Body of pancreas (tissue), 4 donors: ENCODE measurements at regions not wholly inside any gene's neighbourhood (a gene's known extent, or its start where the extent isn't known, plus 50 kb on each side); places are given as distances from the start of the nearest gene placed in this dataset.

Experiments used
- ATAC-seq: fragments of 150-250 bp; one replicate; pipeline ENCODE4 v1.9.1; 2016
- DNase-seq, 4 donors: peaks; one replicate each; pipeline ENCODE4 v3.0.0-alpha.2; 2019
- H3K27ac ChIP-seq, 4 donors: fragments of 200-600 bp; sonication (generic); 1 replicate in 3 of 4; 2 replicates in 1 of 4; pipeline versions ENCODE4 v1.5.1 to v1.6.1; 2016 to 2019; ENCODE audit warnings: mild to moderate bottlenecking in 1 of 4, mixed read lengths in 1 of 4, moderate library complexity in 1 of 4
- H3K27me3 ChIP-seq, 2 donors: fragments of 200-600 bp; sonication (generic); one replicate each; pipeline ENCODE4 v1.6.0; 2016; ENCODE audit warnings: mild to moderate bottlenecking in 1 of 2
- H3K36me3 ChIP-seq, 2 donors: fragments of 200-600 bp; sonication (generic); replicated peaks in 1 of 2; 2 replicates each; pipeline ENCODE4 v1.5.1; 2016; ENCODE audit warnings: low read depth in 2 of 2; ENCODE audit not compliant: insufficient read depth in 1 of 2
- H3K4me1 ChIP-seq: fragments of 200-600 bp; sonication (generic); one replicate; pipeline ENCODE4 v1.6.0; 2016
- H3K4me3 ChIP-seq, 2 donors: fragments of 200-600 bp; sonication (generic); 1 replicate in 1 of 2; 2 replicates in 1 of 2; pipeline ENCODE4 v1.5.1; 2016 to 2019
- H3K9me3 ChIP-seq, 3 donors: fragments of 200-600 bp; sonication (generic); 1 replicate in 2 of 3; 2 replicates in 1 of 3; pipeline ENCODE4 v1.5.1; 2016
- CTCF ChIP-seq, 7 experiments: fragments of 450-650 bp in 4 of 7; fragments of 200-600 bp in 3 of 7; sonication (generic) in 3 of 7; IDR thresholded peaks; one replicate each; pipeline ENCODE4 v1.5.1; 2016 to 2019; ENCODE audit warnings: antibody characterized with exemption in 7 of 7
- POLR2A ChIP-seq, 3 donors: fragments of 450-650 bp; IDR thresholded peaks; one replicate each; pipeline ENCODE4 v1.6.1; 2016; ENCODE audit warnings: antibody characterized with exemption in 3 of 3, mild to moderate bottlenecking in 2 of 3
- WGBS, 2 donors: methylation state at CpG; one replicate each; pipeline ENCODE4 v1.1.5; 2017; 5-methylcytosine and 5-hydroxymethylcytosine counted together
- intact Hi-C: fragments of 100-400 bp; cut with DNase I; formaldehyde crosslinking; loops from one replicate; pipeline ENCODE4 v1.15.1; 2023

GRCh38 chr2:235333076-235333475 is 160.8 kb upstream of the AGAP1 start:
- WGBS, 2 donors = 45 to 53% methylated on average over 3 to 5 of the region's 5 CpGs
- intact Hi-C loops = no loop called here
- ATAC-seq = no peak

GRCh38 chr2:235334179-235334578 is 159.7 kb upstream of the AGAP1 start:
- intact Hi-C loops = no loop called here

More at GRCh38 chr2:235333076-235333475, 160.8 kb upstream of the AGAP1 start:
- no peak for TF ChIP-seq POLR2A (IDR thresholded peaks at IDR 0.05)
- no peak for TF ChIP-seq CTCF (IDR thresholded peaks at IDR 0.05)
- Histone ChIP-seq H3K4me1 (no peaks in the 10 kb centered on the region), H3K4me3 (no peak overlapping the region), H3K9me3 (no peaks in the 10 kb centered on the region), H3K36me3 (no peaks in the 10 kb centered on the region), H3K27ac (no peak overlapping the region), H3K27me3 (no peaks in the 10 kb centered on the region)
- DNase-seq = no peak

GRCh38 chr2:235343156-235343774 is 150.6 kb upstream of the AGAP1 start:
- TF ChIP-seq POLR2A (IDR thresholded peaks at IDR 0.05) = no peak
- TF ChIP-seq CTCF (IDR thresholded peaks at IDR 0.05) = no peak
- intact Hi-C loops = no loop called here
- Histone ChIP-seq H3K4me3 (no peak overlapping the region), H3K9me3 (no peaks in the 10 kb centered on the region), H3K4me1 (no peaks in the 10 kb centered on the region), H3K36me3 (no peaks in the 10 kb centered on the region), H3K27ac (peak overlapping the region in 1 of 4 donors; percentile 29), H3K27me3 (no peaks in the 10 kb centered on the region)
- no peak for DNase-seq
- WGBS, 2 donors = 74 to 81% methylated on average over 7 to 9 of the region's 9 CpGs
- ATAC-seq = no peak

More at GRCh38 chr2:235334179-235334578, 159.7 kb upstream of the AGAP1 start:
- 57 to 74% methylated on average over 4 of the region's 4 CpGs for WGBS, 2 donors
- TF ChIP-seq CTCF (IDR thresholded peaks at IDR 0.05) (no peak), POLR2A (IDR thresholded peaks at IDR 0.05) (no peak)
- Histone ChIP-seq H3K27me3 (no peaks in the 10 kb centered on the region), H3K9me3 (no peaks in the 10 kb centered on the region), H3K27ac (no peak overlapping the region), H3K36me3 (no peaks in the 10 kb centered on the region), H3K4me1 (no peaks in the 10 kb centered on the region), H3K4me3 (no peak overlapping the region)
- no peak for ATAC-seq
- no peak for DNase-seq

GRCh38 chr2:235343869-235344268 is 150.0 kb upstream of the AGAP1 start:
- TF ChIP-seq POLR2A (IDR thresholded peaks at IDR 0.05) = no peak
- no peak for TF ChIP-seq CTCF (IDR thresholded peaks at IDR 0.05)
- H3K4me1 ChIP-seq = no peaks in the 10 kb centered on the region
- H3K9me3 ChIP-seq = no peaks in the 10 kb centered on the region
- peak; percentile 33 for ATAC-seq
- H3K27ac ChIP-seq = peak overlapping the region in 1 of 4 donors; percentile 29
- DNase-seq = peak in 1 of 4 donors; percentile 19
- H3K4me3 ChIP-seq = no peak overlapping the region
- no peaks in the 10 kb centered on the region for H3K36me3 ChIP-seq
- 30% methylated on average over 10 of the region's 10 CpGs for WGBS, 2 donors
- H3K27me3 ChIP-seq = no peaks in the 10 kb centered on the region
- intact Hi-C loops = no loop called here

GRCh38 chr2:235345745-235346144 is 148.1 kb upstream of the AGAP1 start:
- intact Hi-C loops = no loop called here
- no peak for TF ChIP-seq POLR2A (IDR thresholded peaks at IDR 0.05)
- TF ChIP-seq CTCF (IDR thresholded peaks at IDR 0.05) = no peak
- DNase-seq (no peak), ATAC-seq (no peak)
- H3K4me3 ChIP-seq = no peak overlapping the region
- no peaks in the 10 kb centered on the region for H3K4me1 ChIP-seq
- no peak overlapping the region for H3K27ac ChIP-seq
- H3K27me3 ChIP-seq = no peaks in the 10 kb centered on the region
- no peaks in the 10 kb centered on the region for H3K9me3 ChIP-seq
- WGBS, 2 donors = 80 to 81% methylated on average over 1 of the region's 1 CpG
- no peaks in the 10 kb centered on the region for H3K36me3 ChIP-seq
